Liver (tissue), 8 donors: ENCODE measurements at regions not wholly inside any gene's neighbourhood (a gene's known extent, or its start where the extent isn't known, plus 50 kb on each side); places are given as distances from the start of the nearest gene placed in this dataset.

Experiments used
- DNase-seq: peaks from one replicate; pipeline ENCODE4 v3.0.0-alpha.2; 2017; ENCODE audit warnings: low spot score
- H3K27ac ChIP-seq, 2 donors: one replicate each; pipeline ENCODE4 v1.7.0; 2013; ENCODE audit warnings: inconsistent platforms in 2 of 2, low read length in 2 of 2, control low read depth in 1 of 2, low read depth in 1 of 2, mild to moderate bottlenecking in 1 of 2
- H3K27me3 ChIP-seq, 4 donors: one replicate each; pipeline versions ENCODE4 v1.6.1 to v1.7.0; 2013; ENCODE audit warnings: low read length in 3 of 4, inconsistent platforms in 1 of 4, mild to moderate bottlenecking in 1 of 4, moderate library complexity in 1 of 4; ENCODE audit not compliant: control insufficient read depth in 4 of 4, insufficient read depth in 4 of 4
- H3K36me3 ChIP-seq, 4 donors: one replicate each; pipeline versions ENCODE4 v1.6.1 to v1.7.0; 2013; ENCODE audit warnings: low read length in 3 of 4, mild to moderate bottlenecking in 3 of 4, low read depth in 1 of 4, moderate library complexity in 1 of 4; ENCODE audit not compliant: control insufficient read depth in 4 of 4, insufficient read depth in 3 of 4
- H3K4me1 ChIP-seq, 4 donors: one replicate each; pipeline versions ENCODE4 v1.6.1 to v1.7.0; 2013; ENCODE audit warnings: low read length in 3 of 4, mild to moderate bottlenecking in 3 of 4, moderate library complexity in 1 of 4; ENCODE audit not compliant: control insufficient read depth in 4 of 4, insufficient read depth in 4 of 4
- H3K4me3 ChIP-seq, 3 donors: one replicate each; pipeline versions ENCODE4 v1.6.1 to v1.7.0; 2013; ENCODE audit warnings: low read length in 3 of 3, control low read depth in 1 of 3, low read depth in 1 of 3, mild to moderate bottlenecking in 1 of 3
- H3K9ac ChIP-seq, 2 donors: one replicate each; pipeline ENCODE4 v1.7.0; 2013; ENCODE audit warnings: low read length in 2 of 2, mild to moderate bottlenecking in 2 of 2, moderate library complexity in 2 of 2, control low read depth in 1 of 2, low read depth in 1 of 2
- H3K9me3 ChIP-seq, 4 donors: one replicate each; pipeline versions ENCODE4 v1.6.1 to v1.7.0; 2013; ENCODE audit warnings: low read length in 3 of 4; ENCODE audit not compliant: control insufficient read depth in 4 of 4
- EGR1 ChIP-seq, 2 donors: IDR thresholded peaks; 2 replicates each; pipeline ENCODE4 v1.6.1; 2016 to 2018; ENCODE audit warnings: antibody characterized with exemption in 2 of 2, low read depth in 2 of 2
- FOXA1 ChIP-seq: IDR thresholded peaks from 2 replicates; pipeline ENCODE4 v1.6.1; 2016; ENCODE audit warnings: antibody characterized with exemption
- FOXA2 ChIP-seq: IDR thresholded peaks from 2 replicates; pipeline ENCODE4 v1.6.1; 2016; ENCODE audit warnings: antibody characterized with exemption
- HNF4A ChIP-seq, 2 donors: conservative IDR thresholded peaks; 2 replicates each; pipeline ENCODE4 v1.6.1; 2016; ENCODE audit warnings: antibody characterized with exemption in 2 of 2, mild to moderate bottlenecking in 2 of 2
- HNF4G ChIP-seq: IDR thresholded peaks from 2 replicates; pipeline ENCODE4 v1.6.1; 2016; ENCODE audit warnings: antibody characterized with exemption
- JUND ChIP-seq, 2 donors: IDR thresholded peaks; 2 replicates each; pipeline ENCODE4 v1.6.1; 2016; ENCODE audit warnings: antibody characterized with exemption in 2 of 2
- MAX ChIP-seq: IDR thresholded peaks from 2 replicates; pipeline ENCODE4 v1.6.1; 2016; ENCODE audit warnings: antibody characterized with exemption
- NR2F2 ChIP-seq: IDR thresholded peaks from 2 replicates; pipeline ENCODE4 v1.6.1; 2016; ENCODE audit warnings: antibody characterized with exemption
- RAD21 ChIP-seq, 2 donors: IDR thresholded peaks; 2 replicates each; pipeline ENCODE4 v1.6.1; 2016; ENCODE audit warnings: antibody characterized with exemption in 2 of 2, mild to moderate bottlenecking in 2 of 2
- RXRA ChIP-seq, 2 donors: IDR thresholded peaks; 2 replicates each; pipeline ENCODE4 v1.6.1; 2017 to 2018; ENCODE audit warnings: antibody characterized with exemption in 2 of 2, mild to moderate bottlenecking in 1 of 2
- SP1 ChIP-seq: IDR thresholded peaks from 2 replicates; pipeline ENCODE4 v1.6.1; 2018; ENCODE audit warnings: antibody characterized with exemption, mild to moderate bottlenecking
- TAF1 ChIP-seq: conservative IDR thresholded peaks from 2 replicates; pipeline ENCODE4 v1.6.1; 2016; ENCODE audit warnings: antibody characterized with exemption, mild to moderate bottlenecking
- YY1 ChIP-seq: IDR thresholded peaks from 2 replicates; pipeline ENCODE4 v1.6.1; 2016; ENCODE audit warnings: antibody characterized with exemption, mild to moderate bottlenecking
- ZBTB33 ChIP-seq: IDR thresholded peaks from 2 replicates; pipeline ENCODE4 v1.6.1; 2016; ENCODE audit warnings: antibody characterized with exemption
- WGBS: extraction: QIAGEN DNeasy Blood & Tissue Kit; methylation state at CpG from one replicate; pipeline ENCODE4 v1.1.7; 2013; 5-methylcytosine and 5-hydroxymethylcytosine counted together
- TF ChIP-seq, protein P1 (sequence below): IDR thresholded peaks from 2 replicates; pipeline ENCODE4 v1.6.1; 2016; ENCODE audit warnings: antibody characterized with exemption, mild to moderate bottlenecking
- TF ChIP-seq, protein P2 (sequence below): IDR thresholded peaks from 2 replicates; pipeline ENCODE4 v1.6.1; 2016; ENCODE audit warnings: antibody characterized with exemption
- TF ChIP-seq, protein P3 (sequence below): fragments of 150-350 bp; IDR thresholded peaks from 2 replicates; pipeline ENCODE4 v1.5.1; 2017; ENCODE audit warnings: improper control_type of control experiment, low read depth, low read length; ENCODE audit not compliant: missing input control
- donor health status: healthy.
- donor health status: healthy.
- donor health status: healthy.
- donor health status: healthy.
- donor health status: healthy.

GRCh38 chr10:78729800-78730199 lies 339.0 kb upstream of the ZMIZ1 start:
- H3K27ac ChIP-seq = no peak overlapping the region
- H3K9me3 ChIP-seq = no peaks in the 10 kb centered on the region
- TF ChIP-seq MAX = no peak
- TF ChIP-seq, protein P1, sequence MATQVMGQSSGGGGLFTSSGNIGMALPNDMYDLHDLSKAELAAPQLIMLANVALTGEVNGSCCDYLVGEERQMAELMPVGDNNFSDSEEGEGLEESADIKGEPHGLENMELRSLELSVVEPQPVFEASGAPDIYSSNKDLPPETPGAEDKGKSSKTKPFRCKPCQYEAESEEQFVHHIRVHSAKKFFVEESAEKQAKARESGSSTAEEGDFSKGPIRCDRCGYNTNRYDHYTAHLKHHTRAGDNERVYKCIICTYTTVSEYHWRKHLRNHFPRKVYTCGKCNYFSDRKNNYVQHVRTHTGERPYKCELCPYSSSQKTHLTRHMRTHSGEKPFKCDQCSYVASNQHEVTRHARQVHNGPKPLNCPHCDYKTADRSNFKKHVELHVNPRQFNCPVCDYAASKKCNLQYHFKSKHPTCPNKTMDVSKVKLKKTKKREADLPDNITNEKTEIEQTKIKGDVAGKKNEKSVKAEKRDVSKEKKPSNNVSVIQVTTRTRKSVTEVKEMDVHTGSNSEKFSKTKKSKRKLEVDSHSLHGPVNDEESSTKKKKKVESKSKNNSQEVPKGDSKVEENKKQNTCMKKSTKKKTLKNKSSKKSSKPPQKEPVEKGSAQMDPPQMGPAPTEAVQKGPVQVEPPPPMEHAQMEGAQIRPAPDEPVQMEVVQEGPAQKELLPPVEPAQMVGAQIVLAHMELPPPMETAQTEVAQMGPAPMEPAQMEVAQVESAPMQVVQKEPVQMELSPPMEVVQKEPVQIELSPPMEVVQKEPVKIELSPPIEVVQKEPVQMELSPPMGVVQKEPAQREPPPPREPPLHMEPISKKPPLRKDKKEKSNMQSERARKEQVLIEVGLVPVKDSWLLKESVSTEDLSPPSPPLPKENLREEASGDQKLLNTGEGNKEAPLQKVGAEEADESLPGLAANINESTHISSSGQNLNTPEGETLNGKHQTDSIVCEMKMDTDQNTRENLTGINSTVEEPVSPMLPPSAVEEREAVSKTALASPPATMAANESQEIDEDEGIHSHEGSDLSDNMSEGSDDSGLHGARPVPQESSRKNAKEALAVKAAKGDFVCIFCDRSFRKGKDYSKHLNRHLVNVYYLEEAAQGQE = no peak
- no peaks in the 10 kb centered on the region for H3K4me1 ChIP-seq
- no peaks in the 10 kb centered on the region for H3K27me3 ChIP-seq
- no peak for DNase-seq
- peaks cover 0 to 2% (median 0%) of the 10 kb centered on the region in 4 donors for H3K36me3 ChIP-seq
- WGBS = 47% methylated on average over 2 of the region's 2 CpGs
- H3K9ac ChIP-seq = no peak overlapping the region
- H3K4me3 ChIP-seq = no peak overlapping the region

DNA sequence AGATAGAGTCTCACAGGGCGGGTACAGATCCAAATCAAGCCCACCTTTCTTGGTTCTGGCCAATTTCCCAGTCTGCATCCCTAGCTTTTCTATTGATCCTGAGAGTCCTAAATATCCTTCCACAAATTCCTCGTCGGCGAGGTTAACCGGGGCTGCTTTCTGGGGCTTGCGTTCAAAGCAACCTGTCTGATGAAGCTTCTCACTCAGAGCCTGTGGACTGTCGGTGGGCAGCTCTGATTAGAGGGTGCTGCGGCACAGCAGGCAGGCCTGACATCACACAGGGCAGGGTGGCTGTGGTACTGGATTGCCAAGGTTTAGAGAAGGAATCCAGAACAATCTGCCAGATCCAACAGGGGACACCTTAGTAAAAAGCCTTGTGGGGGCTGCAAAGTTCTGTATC lies 338.0 kb upstream of the ZMIZ1 start:
- TF ChIP-seq NR2F2 (no peak), TAF1 (no peak), YY1 (no peak), FOXA1 (no peak), HNF4G (no peak), FOXA2 (no peak), EGR1 (IDR thresholded peaks at IDR 0.05; ENCODE audit: low read depth in 2 of 2) (no peak), RAD21 (IDR thresholded peaks at IDR 0.05) (no peak), RXRA (IDR thresholded peaks at IDR 0.05) (no peak)
- TF ChIP-seq, protein P2, sequence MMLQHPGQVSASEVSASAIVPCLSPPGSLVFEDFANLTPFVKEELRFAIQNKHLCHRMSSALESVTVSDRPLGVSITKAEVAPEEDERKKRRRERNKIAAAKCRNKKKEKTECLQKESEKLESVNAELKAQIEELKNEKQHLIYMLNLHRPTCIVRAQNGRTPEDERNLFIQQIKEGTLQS = no peak
- TF ChIP-seq, protein P3, sequence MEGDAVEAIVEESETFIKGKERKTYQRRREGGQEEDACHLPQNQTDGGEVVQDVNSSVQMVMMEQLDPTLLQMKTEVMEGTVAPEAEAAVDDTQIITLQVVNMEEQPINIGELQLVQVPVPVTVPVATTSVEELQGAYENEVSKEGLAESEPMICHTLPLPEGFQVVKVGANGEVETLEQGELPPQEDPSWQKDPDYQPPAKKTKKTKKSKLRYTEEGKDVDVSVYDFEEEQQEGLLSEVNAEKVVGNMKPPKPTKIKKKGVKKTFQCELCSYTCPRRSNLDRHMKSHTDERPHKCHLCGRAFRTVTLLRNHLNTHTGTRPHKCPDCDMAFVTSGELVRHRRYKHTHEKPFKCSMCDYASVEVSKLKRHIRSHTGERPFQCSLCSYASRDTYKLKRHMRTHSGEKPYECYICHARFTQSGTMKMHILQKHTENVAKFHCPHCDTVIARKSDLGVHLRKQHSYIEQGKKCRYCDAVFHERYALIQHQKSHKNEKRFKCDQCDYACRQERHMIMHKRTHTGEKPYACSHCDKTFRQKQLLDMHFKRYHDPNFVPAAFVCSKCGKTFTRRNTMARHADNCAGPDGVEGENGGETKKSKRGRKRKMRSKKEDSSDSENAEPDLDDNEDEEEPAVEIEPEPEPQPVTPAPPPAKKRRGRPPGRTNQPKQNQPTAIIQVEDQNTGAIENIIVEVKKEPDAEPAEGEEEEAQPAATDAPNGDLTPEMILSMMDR = no peak
- no peak for DNase-seq
- Histone ChIP-seq H3K27ac (no peak overlapping the region), H3K36me3 (peaks cover 0 to 2% (median 0%) of the 10 kb centered on the region in 4 donors), H3K9ac (no peak overlapping the region), H3K4me1 (no peaks in the 10 kb centered on the region), H3K27me3 (no peaks in the 10 kb centered on the region), H3K9me3 (no peaks in the 10 kb centered on the region), H3K4me3 (no peak overlapping the region)
- 85% methylated on average over 8 of the region's 8 CpGs for WGBS

- H3K36me3 ChIP-seq = peaks cover 0 to 2% (median 0%) of the 10 kb centered on the region in 4 donors
- no peaks in the 10 kb centered on the region for H3K4me1 ChIP-seq
- no peak for DNase-seq
- H3K9me3 ChIP-seq = no peaks in the 10 kb centered on the region
- no peak overlapping the region for H3K9ac ChIP-seq
- no peak overlapping the region for H3K4me3 ChIP-seq
- WGBS = 92% methylated on average over 3 of the region's 3 CpGs
- H3K27ac ChIP-seq = no peak overlapping the region
- H3K27me3 ChIP-seq = no peaks in the 10 kb centered on the region
- no peak for TF ChIP-seq NR2F2
- TF ChIP-seq RAD21 (IDR thresholded peaks at IDR 0.05) = no peak
- TF ChIP-seq ZBTB33 = no peak
- TF ChIP-seq RXRA (IDR thresholded peaks at IDR 0.05) = no peak
- TF ChIP-seq JUND (IDR thresholded peaks at IDR 0.05) = no peak
- TF ChIP-seq HNF4A (conservative IDR thresholded peaks at IDR 0.05) = no peak
- TF ChIP-seq TAF1 = no peak
- no peak for TF ChIP-seq SP1
- TF ChIP-seq EGR1 (IDR thresholded peaks at IDR 0.05; ENCODE audit: low read depth in 2 of 2) = no peak
- TF ChIP-seq, protein P2 = no peak
Measured at GRCh38 chr10:78731675-78732074, 337.1 kb upstream of the ZMIZ1 start.
